HEK293T (cell line): ENCODE measurements at regions not wholly inside any gene's neighbourhood (a gene's known extent, or its start where the extent isn't known, plus 50 kb on each side); places are given as distances from the start of the nearest gene placed in this dataset.

Experiments used
- ARNT ChIP-seq: fragments of 450-650 bp; IDR thresholded peaks from 2 replicates; pipeline ENCODE4 v1.6.1; 2017; ENCODE audit warnings: mild to moderate bottlenecking
- BHLHE40 ChIP-seq: fragments of 450-650 bp; IDR thresholded peaks from 2 replicates; pipeline ENCODE4 v1.6.1; 2016; ENCODE audit warnings: mild to moderate bottlenecking, moderate library complexity, borderline replicate concordance
- FOXA1 ChIP-seq: fragments of 450-650 bp; IDR thresholded peaks from 2 replicates; pipeline ENCODE4 v1.6.1; 2016; ENCODE audit warnings: mild to moderate bottlenecking
- FOXK2 ChIP-seq: fragments of 450-650 bp; IDR thresholded peaks from 2 replicates; pipeline ENCODE4 v1.6.1; 2016; ENCODE audit warnings: mild to moderate bottlenecking
- FOXM1 ChIP-seq: fragments of 450-650 bp; IDR thresholded peaks from 2 replicates; pipeline ENCODE4 v1.6.1; 2017; ENCODE audit warnings: mild to moderate bottlenecking, borderline replicate concordance
- HDGF ChIP-seq: fragments of 450-650 bp; IDR thresholded peaks from 2 replicates; pipeline ENCODE4 v1.6.1; 2017; ENCODE audit warnings: antibody characterized with exemption, borderline replicate concordance
- L3MBTL2 ChIP-seq: fragments of 450-650 bp; conservative IDR thresholded peaks from 2 replicates; pipeline ENCODE4 v1.6.1; 2016; ENCODE audit warnings: mild to moderate bottlenecking
- NFRKB ChIP-seq: fragments of 450-650 bp; IDR thresholded peaks from 2 replicates; pipeline ENCODE4 v1.6.1; 2016; ENCODE audit warnings: mild to moderate bottlenecking, moderate library complexity
- SP1 ChIP-seq: fragments of 450-650 bp; IDR thresholded peaks from 2 replicates; pipeline ENCODE4 v1.6.1; 2017
- TARDBP ChIP-seq: fragments of 450-650 bp; IDR thresholded peaks from 2 replicates; pipeline ENCODE4 v1.6.1; 2016
- ZNF384 ChIP-seq: fragments of 450-650 bp; IDR thresholded peaks from 2 replicates; pipeline ENCODE4 v1.6.1; 2016
- TF ChIP-seq, protein P1 (sequence below): fragments of 450-650 bp; IDR thresholded peaks from 2 replicates; pipeline ENCODE4 v1.6.1; 2016

DNA sequence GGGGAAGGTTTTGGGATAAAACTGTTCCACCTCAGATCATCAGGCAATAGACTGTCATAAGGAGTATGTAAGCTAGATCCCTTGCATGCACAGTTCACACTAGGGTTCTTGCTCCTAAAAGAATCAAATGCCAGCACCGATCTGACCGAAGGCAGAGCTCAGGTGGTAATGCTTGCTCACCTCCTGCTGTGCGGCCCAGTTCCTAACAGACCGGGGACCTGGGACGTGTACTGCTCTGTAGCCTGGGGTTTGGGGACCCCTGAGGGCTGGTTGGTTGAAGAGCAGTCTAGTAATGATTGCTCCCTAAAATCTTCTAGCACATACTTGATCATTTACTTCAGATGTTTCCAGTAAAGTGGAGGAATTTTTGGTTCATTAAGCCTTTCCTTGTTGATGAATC is 173.1 kb upstream of the SLIT2 start:
- TF ChIP-seq FOXM1 (no peak), SP1 (no peak), FOXK2 (no peak), FOXA1 (no peak), ARNT (no peak), L3MBTL2 (no peak), NFRKB (no peak), TARDBP (no peak), BHLHE40 (no peak), HDGF (no peak), ZNF384 (no peak)
- TF ChIP-seq, protein P1, sequence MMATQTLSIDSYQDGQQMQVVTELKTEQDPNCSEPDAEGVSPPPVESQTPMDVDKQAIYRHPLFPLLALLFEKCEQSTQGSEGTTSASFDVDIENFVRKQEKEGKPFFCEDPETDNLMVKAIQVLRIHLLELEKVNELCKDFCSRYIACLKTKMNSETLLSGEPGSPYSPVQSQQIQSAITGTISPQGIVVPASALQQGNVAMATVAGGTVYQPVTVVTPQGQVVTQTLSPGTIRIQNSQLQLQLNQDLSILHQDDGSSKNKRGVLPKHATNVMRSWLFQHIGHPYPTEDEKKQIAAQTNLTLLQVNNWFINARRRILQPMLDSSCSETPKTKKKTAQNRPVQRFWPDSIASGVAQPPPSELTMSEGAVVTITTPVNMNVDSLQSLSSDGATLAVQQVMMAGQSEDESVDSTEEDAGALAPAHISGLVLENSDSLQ = no peak
